ENCODE measurements at regions not wholly inside any gene's neighbourhood (a gene's known extent, or its start where the extent isn't known, plus 50 kb on each side); places are given as distances from the start of the nearest gene placed in this dataset.
"Not testable (repeated sequence)": the region's sequence is repeated elsewhere in the genome, so short reads cannot be mapped to it uniquely, and the experiment has no call there.

GRCh38 chr5:2542821-2543220, 208.7 kb downstream of the IRX2 start:
- Histone ChIP-seq H3K36me3 (ENCODE audit: control insufficient read depth, low read depth, low read length) (no peaks in the 10 kb centered on the region), H3K9ac (ENCODE audit: low read length) (no peak overlapping the region), H3K9me3 (ENCODE audit: control insufficient read depth, low read depth, low read length) (no peaks in the 10 kb centered on the region), H3K27me3 (ENCODE audit: control insufficient read depth, insufficient read depth, low read length) (no peaks in the 10 kb centered on the region), H3K4me1 (ENCODE audit: control insufficient read depth, low read depth, low read length) (peaks cover 3% of the 10 kb centered on the region), H3K4me3 (ENCODE audit: low read length) (no peak overlapping the region), H3K27ac (ENCODE audit: low read length) (no peak overlapping the region)

GRCh38 chr5:2542026-2542425, 209.5 kb downstream of the IRX2 start:
- Histone ChIP-seq H3K4me3 (ENCODE audit: low read length) (no peak overlapping the region), H3K9ac (ENCODE audit: low read length) (no peak overlapping the region), H3K9me3 (ENCODE audit: control insufficient read depth, low read depth, low read length) (no peaks in the 10 kb centered on the region), H3K4me1 (ENCODE audit: control insufficient read depth, low read depth, low read length) (peaks cover 11% of the 10 kb centered on the region), H3K36me3 (ENCODE audit: control insufficient read depth, low read depth, low read length) (no peaks in the 10 kb centered on the region), H3K27me3 (ENCODE audit: control insufficient read depth, insufficient read depth, low read length) (no peaks in the 10 kb centered on the region), H3K27ac (ENCODE audit: low read length) (no peak overlapping the region)

- Histone ChIP-seq H3K9ac (ENCODE audit: low read length) (no peak overlapping the region), H3K27ac (ENCODE audit: low read length) (no peak overlapping the region), H3K4me1 (ENCODE audit: control insufficient read depth, low read depth, low read length) (peaks cover 15% of the 10 kb centered on the region), H3K27me3 (ENCODE audit: control insufficient read depth, insufficient read depth, low read length) (no peaks in the 10 kb centered on the region), H3K9me3 (ENCODE audit: control insufficient read depth, low read depth, low read length) (peaks cover 4% of the 10 kb centered on the region), H3K4me3 (ENCODE audit: low read length) (no peak overlapping the region), H3K36me3 (ENCODE audit: control insufficient read depth, low read depth, low read length) (no peaks in the 10 kb centered on the region)
These were observed 213.3 kb downstream of the IRX2 start for GRCh38 chr5:2538169-2538568.

DNA sequence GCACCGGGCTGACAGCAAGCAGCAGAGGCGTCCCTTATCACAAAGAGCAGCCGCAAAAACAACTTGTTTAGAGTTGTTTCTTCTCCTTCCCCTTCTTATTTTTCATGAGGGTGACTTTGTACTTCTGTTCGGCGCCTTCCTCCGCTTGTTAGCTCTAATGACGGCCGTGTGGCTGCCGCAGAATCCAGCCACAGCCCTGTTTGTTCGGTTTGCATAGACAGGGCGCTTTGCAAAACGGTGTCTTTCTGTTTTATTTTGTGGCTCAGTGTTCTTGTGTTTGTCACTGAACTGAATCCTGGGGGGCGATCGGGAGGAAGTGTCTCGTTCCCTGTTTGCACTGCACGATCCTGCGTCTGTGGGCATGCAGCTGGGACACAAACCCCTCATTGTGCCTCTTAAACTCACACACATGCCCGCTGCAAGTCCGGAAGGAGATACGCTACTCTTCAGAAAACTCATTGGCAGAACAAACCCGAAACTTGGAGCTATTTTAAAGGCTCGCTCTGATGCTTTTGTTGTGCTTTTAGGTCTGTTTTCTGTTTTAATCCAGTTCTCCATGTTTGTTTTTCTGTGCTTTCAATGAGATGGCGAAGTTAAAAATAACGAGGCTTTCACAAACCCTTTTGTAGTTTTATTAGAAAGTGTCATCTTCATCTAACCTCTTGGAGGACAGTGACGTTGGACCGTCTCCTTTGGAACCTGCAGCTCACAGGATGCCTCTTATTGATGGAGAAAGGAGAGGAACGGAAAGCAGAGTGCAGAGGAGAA, 213.9 kb downstream of the IRX2 start:
- H3K9ac ChIP-seq (ENCODE audit: low read length), result no peak overlapping the region
- no peak overlapping the region for H3K4me3 ChIP-seq (ENCODE audit: low read length)
- no peaks in the 10 kb centered on the region for H3K27me3 ChIP-seq (ENCODE audit: control insufficient read depth, insufficient read depth, low read length)
- H3K9me3 ChIP-seq (ENCODE audit: control insufficient read depth, low read depth, low read length), result peaks cover 4% of the 10 kb centered on the region
- H3K4me1 ChIP-seq (ENCODE audit: control insufficient read depth, low read depth, low read length), result peaks cover 19% of the 10 kb centered on the region
- H3K27ac ChIP-seq (ENCODE audit: low read length), result no peak overlapping the region
- no peaks in the 10 kb centered on the region for H3K36me3 ChIP-seq (ENCODE audit: control insufficient read depth, low read depth, low read length)

- H3K27ac ChIP-seq (ENCODE audit: low read length), result no peak overlapping the region
- no peak overlapping the region for H3K4me3 ChIP-seq (ENCODE audit: low read length)
- H3K9ac ChIP-seq (ENCODE audit: low read length), result no peak overlapping the region
- no peaks in the 10 kb centered on the region for H3K36me3 ChIP-seq (ENCODE audit: control insufficient read depth, low read depth, low read length)
- peaks cover 21% of the 10 kb centered on the region for H3K4me1 ChIP-seq (ENCODE audit: control insufficient read depth, low read depth, low read length)
- no peaks in the 10 kb centered on the region for H3K27me3 ChIP-seq (ENCODE audit: control insufficient read depth, insufficient read depth, low read length)
- H3K9me3 ChIP-seq (ENCODE audit: control insufficient read depth, low read depth, low read length), result peaks cover 4% of the 10 kb centered on the region
These were observed 214.7 kb downstream of the IRX2 start for GRCh38 chr5:2536632-2537377.

DNA sequence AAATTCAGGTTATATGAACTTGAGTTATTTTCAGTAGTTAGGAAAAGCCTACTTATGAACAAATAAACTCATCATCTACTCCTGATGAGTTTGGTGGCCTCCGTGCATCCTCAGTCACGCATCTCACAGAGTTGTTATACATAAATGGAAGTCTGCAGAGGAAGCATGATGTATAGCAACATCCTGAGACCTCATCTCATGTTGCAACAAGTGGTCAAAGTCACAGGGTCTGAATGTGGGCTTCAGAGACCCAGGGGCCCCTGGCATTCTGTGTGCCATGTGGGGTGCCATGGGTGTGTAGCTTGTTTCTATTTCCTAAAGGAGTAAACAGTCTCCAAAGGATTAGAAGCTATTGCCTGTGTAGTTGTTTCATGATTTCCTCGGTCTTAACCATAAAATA, 216.5 kb downstream of the IRX2 start:
- Histone ChIP-seq H3K27me3 (ENCODE audit: control insufficient read depth, insufficient read depth, low read length) (no peaks in the 10 kb centered on the region), H3K36me3 (ENCODE audit: control insufficient read depth, low read depth, low read length) (no peaks in the 10 kb centered on the region), H3K9me3 (ENCODE audit: control insufficient read depth, low read depth, low read length) (peaks cover 4% of the 10 kb centered on the region), H3K4me1 (ENCODE audit: control insufficient read depth, low read depth, low read length) (peaks cover 21% of the 10 kb centered on the region), H3K4me3 (ENCODE audit: low read length) (no peak overlapping the region), H3K27ac (ENCODE audit: low read length) (no peak overlapping the region), H3K9ac (ENCODE audit: low read length) (no peak overlapping the region)

GRCh38 chr5:2534251-2534650, 217.2 kb downstream of the IRX2 start:
- H3K36me3 ChIP-seq (ENCODE audit: control insufficient read depth, low read depth, low read length), result no peaks in the 10 kb centered on the region
- peaks cover 21% of the 10 kb centered on the region for H3K4me1 ChIP-seq (ENCODE audit: control insufficient read depth, low read depth, low read length)
- no peak overlapping the region for H3K9ac ChIP-seq (ENCODE audit: low read length)
- no peak overlapping the region for H3K4me3 ChIP-seq (ENCODE audit: low read length)
- H3K27me3 ChIP-seq (ENCODE audit: control insufficient read depth, insufficient read depth, low read length), result no peaks in the 10 kb centered on the region
- H3K27ac ChIP-seq (ENCODE audit: low read length), result no peak overlapping the region
- H3K9me3 ChIP-seq (ENCODE audit: control insufficient read depth, low read depth, low read length), result peaks cover 4% of the 10 kb centered on the region

DNA sequence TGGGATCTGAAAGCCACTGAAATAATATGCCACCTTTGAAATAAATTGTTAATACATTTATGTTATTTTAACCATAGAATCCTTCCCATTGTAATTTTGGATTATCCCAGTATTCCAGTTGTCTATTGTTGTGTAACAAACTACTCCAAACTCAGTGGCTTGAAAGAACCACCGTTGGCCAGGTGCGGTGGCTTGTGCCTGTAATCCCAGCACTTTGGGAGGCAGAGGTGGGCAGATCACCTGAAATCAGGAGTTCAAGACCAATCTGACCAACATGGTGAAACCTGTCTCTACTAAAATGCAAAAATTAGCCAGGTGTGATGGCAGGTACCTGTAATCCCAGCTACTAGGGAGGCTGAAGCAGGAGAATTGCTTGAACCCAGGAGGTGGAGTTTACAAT, 217.6 kb downstream of the IRX2 start:
- not testable (repeated sequence) for H3K9me3 ChIP-seq (ENCODE audit: control insufficient read depth, low read depth, low read length); H3K27me3 ChIP-seq (ENCODE audit: control insufficient read depth, insufficient read depth, low read length); H3K4me3 ChIP-seq (ENCODE audit: low read length); H3K36me3 ChIP-seq (ENCODE audit: control insufficient read depth, low read depth, low read length); H3K9ac ChIP-seq (ENCODE audit: low read length); H3K27ac ChIP-seq (ENCODE audit: low read length)
- peaks cover 21% of the 10 kb centered on the region for H3K4me1 ChIP-seq (ENCODE audit: control insufficient read depth, low read depth, low read length)

DNA sequence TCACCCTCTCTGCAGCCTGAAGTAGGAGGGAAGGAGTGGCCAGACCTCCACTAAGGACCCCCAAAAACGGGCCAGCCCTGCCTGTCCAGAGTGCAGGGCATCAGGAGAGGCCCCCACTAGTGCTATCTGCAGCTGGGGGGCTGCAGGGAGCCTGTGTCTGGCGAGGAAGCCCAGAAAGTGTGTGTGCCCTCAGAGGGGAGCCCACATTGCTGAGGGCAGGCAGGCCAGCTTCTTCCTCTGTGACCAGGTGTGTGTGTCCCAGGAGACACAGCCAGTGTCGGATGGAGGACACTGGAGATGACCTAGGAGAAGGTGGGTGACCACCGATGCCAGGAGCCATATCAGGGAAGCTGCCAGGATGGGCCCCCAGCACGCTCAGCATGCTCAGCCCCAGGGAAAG, 218.7 kb downstream of the IRX2 start:
- H3K4me3 ChIP-seq (ENCODE audit: low read length), result no peak overlapping the region

DNA sequence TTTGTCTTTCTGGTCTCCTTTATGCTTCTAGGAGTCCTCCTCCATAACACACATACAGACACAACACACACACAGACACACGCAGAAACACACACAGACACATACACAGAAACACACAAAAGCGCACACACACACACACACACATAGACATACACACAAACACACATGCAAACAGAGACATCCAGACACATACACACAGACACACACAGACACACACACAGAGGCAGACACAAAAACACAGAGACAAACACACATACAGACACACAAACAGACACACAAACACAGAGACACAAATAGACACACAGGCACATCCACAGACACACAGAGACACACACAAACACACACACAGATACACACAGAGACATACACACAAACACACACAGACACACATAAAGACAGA, 220.2 kb downstream of the IRX2 start:
- Histone ChIP-seq H3K9me3 (ENCODE audit: control insufficient read depth, low read depth, low read length) (peaks cover 4% of the 10 kb centered on the region), H3K27me3 (ENCODE audit: control insufficient read depth, insufficient read depth, low read length) (no peaks in the 10 kb centered on the region), H3K4me1 (ENCODE audit: control insufficient read depth, low read depth, low read length) (peaks cover 9% of the 10 kb centered on the region), H3K9ac (ENCODE audit: low read length) (no peak overlapping the region), H3K27ac (ENCODE audit: low read length) (no peak overlapping the region), H3K36me3 (ENCODE audit: control insufficient read depth, low read depth, low read length) (no peaks in the 10 kb centered on the region), H3K4me3 (ENCODE audit: low read length) (no peak overlapping the region)

More for the DNA sequence above, 218.7 kb downstream of the IRX2 start:
- no peaks in the 10 kb centered on the region for H3K36me3 ChIP-seq (ENCODE audit: control insufficient read depth, low read depth, low read length)
- no peaks in the 10 kb centered on the region for H3K27me3 ChIP-seq (ENCODE audit: control insufficient read depth, insufficient read depth, low read length)
- no peak overlapping the region for H3K9ac ChIP-seq (ENCODE audit: low read length)
- peaks cover 4% of the 10 kb centered on the region for H3K9me3 ChIP-seq (ENCODE audit: control insufficient read depth, low read depth, low read length)
- H3K4me1 ChIP-seq (ENCODE audit: control insufficient read depth, low read depth, low read length), result peaks cover 18% of the 10 kb centered on the region
- H3K27ac ChIP-seq (ENCODE audit: low read length), result no peak overlapping the region

DNA sequence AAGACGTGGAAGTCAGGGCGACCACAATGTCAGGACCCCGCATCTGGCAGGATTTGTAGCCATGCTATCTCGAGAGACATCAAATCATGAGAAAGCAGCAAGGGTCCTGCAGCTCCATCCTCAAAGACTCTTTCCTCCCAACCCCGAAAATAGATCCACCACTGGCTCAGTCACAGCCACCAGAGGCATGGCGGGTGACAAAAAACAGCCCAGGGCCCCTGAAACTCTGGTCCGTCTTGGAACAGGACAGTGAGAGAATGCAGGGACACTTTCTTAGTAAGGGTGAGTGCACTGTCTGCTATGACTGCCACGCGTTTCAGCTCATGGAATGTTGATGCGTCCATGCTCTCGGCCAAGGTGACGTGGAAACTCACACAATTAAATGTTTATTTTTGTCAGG, 220.9 kb downstream of the IRX2 start:
- H3K27ac ChIP-seq (ENCODE audit: low read length), result no peak overlapping the region
- peaks cover 9% of the 10 kb centered on the region for H3K4me1 ChIP-seq (ENCODE audit: control insufficient read depth, low read depth, low read length)
- H3K9me3 ChIP-seq (ENCODE audit: control insufficient read depth, low read depth, low read length), result peaks cover 4% of the 10 kb centered on the region
- no peak overlapping the region for H3K4me3 ChIP-seq (ENCODE audit: low read length)
- H3K36me3 ChIP-seq (ENCODE audit: control insufficient read depth, low read depth, low read length), result no peaks in the 10 kb centered on the region
- H3K9ac ChIP-seq (ENCODE audit: low read length), result no peak overlapping the region
- H3K27me3 ChIP-seq (ENCODE audit: control insufficient read depth, insufficient read depth, low read length), result no peaks in the 10 kb centered on the region
